Peyer's patch (tissue), 4 donors: ENCODE measurements at regions not wholly inside any gene's neighbourhood (a gene's known extent, or its start where the extent isn't known, plus 50 kb on each side); places are given as distances from the start of the nearest gene placed in this dataset.

ENCODE experiments used
- DNase-seq, 3 donors: peaks; one replicate each; pipeline ENCODE4 v3.0.0-alpha.2; 2017 to 2019
- H3K27ac ChIP-seq, 4 donors: fragments of 200-600 bp; sonication (generic); one replicate each; pipeline ENCODE4 v1.5.1; 2016 to 2019
- H3K27me3 ChIP-seq, 2 donors: fragments of 200-600 bp; sonication (generic); one replicate each; pipeline ENCODE4 v1.5.1; 2019
- H3K36me3 ChIP-seq, 3 donors: fragments of 200-600 bp; sonication (generic); one replicate each; pipeline ENCODE4 v1.5.1; 2016 to 2019
- H3K4me1 ChIP-seq, 4 donors: fragments of 200-600 bp; sonication (generic); one replicate each; pipeline ENCODE4 v1.5.1; 2016 to 2019
- H3K4me3 ChIP-seq, 4 donors: fragments of 200-600 bp; sonication (generic); 1 replicate in 3 of 4; 2 replicates in 1 of 4; pipeline ENCODE4 v1.5.1; 2016 to 2019; ENCODE audit warnings: mild to moderate bottlenecking in 1 of 4
- H3K9me3 ChIP-seq, 4 donors: fragments of 200-600 bp; sonication (generic); one replicate each; pipeline ENCODE4 v1.5.1; 2016 to 2019; ENCODE audit warnings: mild to moderate bottlenecking in 1 of 4
- POLR2A ChIP-seq, 2 donors: fragments of 450-650 bp; IDR thresholded peaks; one replicate each; pipeline ENCODE4 v1.5.1; 2017; ENCODE audit warnings: antibody characterized with exemption in 2 of 2, mild to moderate bottlenecking in 2 of 2, moderate library complexity in 2 of 2
- TF ChIP-seq, protein P1 (sequence below), 6 experiments: fragments of 450-650 bp in 4 of 6; fragments of 200-600 bp in 2 of 6; sonication (generic) in 1 of 6; IDR thresholded peaks; one replicate each; pipeline ENCODE4 v1.5.1; 2017 to 2019; ENCODE audit warnings: antibody characterized with exemption in 6 of 6, mild to moderate bottlenecking in 3 of 6, moderate library complexity in 1 of 6

DNA sequence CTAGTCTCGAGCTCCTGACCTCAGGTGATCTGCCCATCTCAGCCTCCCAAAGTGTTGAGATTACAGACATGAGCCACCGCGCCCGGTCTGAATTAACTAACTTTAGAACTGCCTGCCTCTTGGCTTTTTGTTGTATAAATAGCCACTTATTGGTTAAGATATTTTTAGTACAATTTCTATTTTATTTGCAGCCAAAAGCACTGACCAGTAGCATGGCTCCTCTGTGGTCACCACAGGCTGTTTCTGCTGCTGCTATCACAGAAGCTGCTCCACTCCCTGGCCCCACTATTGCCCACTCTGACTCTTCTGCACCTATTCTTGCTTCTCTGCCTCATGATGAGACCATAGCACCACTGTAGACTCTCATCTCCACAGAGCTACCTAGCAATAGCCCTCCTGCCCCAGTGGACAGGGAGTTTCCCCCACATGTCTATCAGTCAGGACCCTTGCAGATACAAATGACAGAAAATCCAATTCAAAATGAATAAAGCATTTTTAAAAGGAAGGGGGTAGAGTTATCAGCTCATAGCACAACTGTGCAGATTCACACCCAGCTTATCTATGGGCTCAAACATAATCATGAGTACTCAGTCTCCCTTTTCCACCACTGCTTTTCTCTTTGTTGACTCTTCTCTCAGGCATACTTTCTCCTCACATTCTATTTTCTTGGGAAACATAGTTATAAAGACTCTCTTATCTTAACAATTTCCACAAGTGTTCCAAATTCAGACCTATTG is 151.8 kb upstream of the EPB41L4A start:
- H3K4me3 ChIP-seq: no peak overlapping the region
- H3K4me1 ChIP-seq: no peaks in the 10 kb centered on the region
- no peak overlapping the region for H3K27ac ChIP-seq
- TF ChIP-seq, protein P1, sequence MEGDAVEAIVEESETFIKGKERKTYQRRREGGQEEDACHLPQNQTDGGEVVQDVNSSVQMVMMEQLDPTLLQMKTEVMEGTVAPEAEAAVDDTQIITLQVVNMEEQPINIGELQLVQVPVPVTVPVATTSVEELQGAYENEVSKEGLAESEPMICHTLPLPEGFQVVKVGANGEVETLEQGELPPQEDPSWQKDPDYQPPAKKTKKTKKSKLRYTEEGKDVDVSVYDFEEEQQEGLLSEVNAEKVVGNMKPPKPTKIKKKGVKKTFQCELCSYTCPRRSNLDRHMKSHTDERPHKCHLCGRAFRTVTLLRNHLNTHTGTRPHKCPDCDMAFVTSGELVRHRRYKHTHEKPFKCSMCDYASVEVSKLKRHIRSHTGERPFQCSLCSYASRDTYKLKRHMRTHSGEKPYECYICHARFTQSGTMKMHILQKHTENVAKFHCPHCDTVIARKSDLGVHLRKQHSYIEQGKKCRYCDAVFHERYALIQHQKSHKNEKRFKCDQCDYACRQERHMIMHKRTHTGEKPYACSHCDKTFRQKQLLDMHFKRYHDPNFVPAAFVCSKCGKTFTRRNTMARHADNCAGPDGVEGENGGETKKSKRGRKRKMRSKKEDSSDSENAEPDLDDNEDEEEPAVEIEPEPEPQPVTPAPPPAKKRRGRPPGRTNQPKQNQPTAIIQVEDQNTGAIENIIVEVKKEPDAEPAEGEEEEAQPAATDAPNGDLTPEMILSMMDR (IDR thresholded peaks at IDR 0.05): no peak
- TF ChIP-seq POLR2A (IDR thresholded peaks at IDR 0.05): no peak
- no peaks in the 10 kb centered on the region for H3K9me3 ChIP-seq
- DNase-seq: no peak
- H3K27me3 ChIP-seq: no peaks in the 10 kb centered on the region
- H3K36me3 ChIP-seq: no peaks in the 10 kb centered on the region

DNA sequence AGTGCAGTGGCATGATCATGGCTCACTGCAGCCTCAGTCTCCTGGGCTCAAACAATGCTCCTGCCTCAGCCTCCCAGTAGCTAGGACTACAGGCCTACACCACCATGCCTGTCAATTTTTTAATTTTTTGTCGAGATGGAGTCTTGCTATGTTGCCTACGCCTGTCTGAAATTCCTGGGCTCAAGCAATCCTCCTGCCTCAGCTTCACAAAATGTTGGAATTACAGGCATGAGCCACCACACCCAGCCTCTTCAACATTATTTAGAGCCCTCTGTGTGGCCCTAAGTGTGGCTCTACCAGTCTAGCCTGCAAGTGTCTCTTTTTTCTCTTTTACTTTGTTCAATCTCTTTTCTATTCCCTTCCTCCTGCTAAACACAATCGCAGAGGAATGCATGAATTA is 154.4 kb upstream of the EPB41L4A start:
- no peaks in the 10 kb centered on the region for H3K36me3 ChIP-seq
- no peaks in the 10 kb centered on the region for H3K4me1 ChIP-seq
- no peak overlapping the region for H3K27ac ChIP-seq
- no peaks in the 10 kb centered on the region for H3K27me3 ChIP-seq
- TF ChIP-seq, protein P1 (IDR thresholded peaks at IDR 0.05): no peak
- TF ChIP-seq POLR2A (IDR thresholded peaks at IDR 0.05): no peak
- H3K9me3 ChIP-seq: no peaks in the 10 kb centered on the region
- H3K4me3 ChIP-seq: no peak overlapping the region
- DNase-seq: no peak

DNA sequence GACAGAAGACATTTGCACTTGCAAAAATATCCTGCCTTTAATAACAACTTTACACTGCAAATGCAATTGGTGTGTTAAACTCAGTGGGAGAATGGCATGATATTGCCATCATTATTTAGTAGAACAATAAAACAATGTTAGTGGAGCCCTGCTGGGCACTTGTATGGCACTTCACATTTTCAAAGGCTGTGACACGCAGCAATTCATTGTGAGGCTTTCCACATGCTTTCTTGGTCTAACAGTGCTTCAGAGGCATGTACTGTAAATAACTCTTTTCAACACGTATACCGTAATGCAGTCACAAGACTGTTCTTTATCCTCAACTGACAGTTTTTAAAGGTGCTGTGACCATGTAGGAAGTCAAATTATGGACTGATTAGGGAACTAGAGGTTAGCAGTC is 155.5 kb upstream of the EPB41L4A start:
- no peaks in the 10 kb centered on the region for H3K27me3 ChIP-seq
- no peaks in the 10 kb centered on the region for H3K36me3 ChIP-seq
- no peaks in the 10 kb centered on the region for H3K9me3 ChIP-seq
- no peaks in the 10 kb centered on the region for H3K4me1 ChIP-seq
- H3K27ac ChIP-seq: no peak overlapping the region
- DNase-seq: no peak
- no peak overlapping the region for H3K4me3 ChIP-seq
- no peak for TF ChIP-seq POLR2A (IDR thresholded peaks at IDR 0.05)
- TF ChIP-seq, protein P1 (IDR thresholded peaks at IDR 0.05): no peak

DNA sequence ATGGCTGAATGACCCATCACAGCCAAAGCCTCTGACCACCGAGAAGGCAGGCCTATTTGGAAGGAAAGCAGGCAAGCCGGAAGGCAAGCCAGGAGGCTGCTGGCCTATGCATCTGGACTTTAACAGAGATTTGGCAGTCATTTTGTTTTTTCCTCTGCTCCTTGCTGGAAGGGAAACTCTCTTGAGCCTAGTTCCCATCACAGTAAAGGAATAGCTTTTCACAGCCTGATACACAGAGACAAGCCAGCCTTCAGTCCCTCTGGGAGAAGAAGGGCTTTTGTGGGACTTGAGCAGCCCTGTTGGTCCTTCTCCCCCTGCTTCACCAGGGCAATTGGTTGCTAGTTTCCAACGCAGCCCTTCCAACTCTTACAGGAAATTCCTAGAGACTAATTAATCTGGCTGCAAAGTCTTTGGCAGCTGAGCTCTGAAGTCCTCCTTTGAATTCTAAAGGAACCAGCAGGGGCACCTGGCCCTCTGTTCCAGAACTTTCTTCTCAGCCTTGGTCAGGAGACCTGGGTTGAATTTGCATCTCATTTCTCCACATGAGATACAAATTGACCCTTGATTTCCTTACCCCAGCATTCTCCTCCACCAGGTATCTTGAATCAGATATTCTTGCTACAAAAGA is 157.3 kb upstream of the EPB41L4A start:
- Histone ChIP-seq H3K4me1 (no peaks in the 10 kb centered on the region), H3K9me3 (no peaks in the 10 kb centered on the region), H3K27me3 (no peaks in the 10 kb centered on the region), H3K36me3 (no peaks in the 10 kb centered on the region), H3K4me3 (no peak overlapping the region), H3K27ac (no peak overlapping the region)
- TF ChIP-seq, protein P1 (IDR thresholded peaks at IDR 0.05): no peak
- TF ChIP-seq POLR2A (IDR thresholded peaks at IDR 0.05): no peak
- no peak for DNase-seq

DNA sequence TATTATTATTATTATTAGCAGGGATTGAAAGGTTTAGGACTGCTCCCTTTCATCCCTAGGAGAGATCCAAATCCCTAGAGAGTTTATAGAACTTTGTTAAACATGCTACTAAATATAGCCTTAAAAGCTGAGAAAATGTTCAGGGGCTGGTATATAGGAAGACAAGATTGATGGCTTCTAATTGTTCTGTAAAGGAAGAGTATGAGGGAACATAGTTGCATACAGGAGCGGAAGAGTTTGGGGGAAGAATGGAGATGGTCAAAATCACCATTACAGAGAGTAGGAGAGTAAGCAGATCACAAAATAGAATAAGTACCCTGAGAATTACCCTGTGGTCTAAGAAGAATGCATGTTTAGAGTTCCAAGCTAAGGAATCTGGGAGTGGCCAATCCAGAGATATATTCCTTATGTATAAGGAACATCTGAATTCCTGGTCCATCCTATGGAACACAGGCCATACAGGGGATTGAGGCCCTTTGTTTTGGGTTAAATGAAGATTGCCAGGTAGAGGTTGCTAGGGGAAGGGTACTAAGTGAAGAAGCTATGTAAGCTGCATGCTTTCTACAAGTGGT is 158.0 kb upstream of the APC start:
- Histone ChIP-seq H3K27me3 (no peaks in the 10 kb centered on the region), H3K9me3 (no peaks in the 10 kb centered on the region), H3K27ac (no peak overlapping the region), H3K4me3 (no peak overlapping the region), H3K4me1 (no peaks in the 10 kb centered on the region), H3K36me3 (no peaks in the 10 kb centered on the region)
- no peak for DNase-seq
- TF ChIP-seq, protein P1 (IDR thresholded peaks at IDR 0.05): no peak
- TF ChIP-seq POLR2A (IDR thresholded peaks at IDR 0.05): no peak
